Astrocyte (in vitro differentiated cells and primary cell): ENCODE measurements at regions not wholly inside any gene's neighbourhood (a gene's known extent, or its start where the extent isn't known, plus 50 kb on each side); places are given as distances from the start of the nearest gene placed in this dataset.
"Not testable (repeated sequence)": the region's sequence is repeated elsewhere in the genome, so short reads cannot be mapped to it uniquely, and the experiment has no call there.

Experiments
- EZH2 ChIP-seq: IDR thresholded peaks from 2 replicates; pipeline ENCODE4 v1.6.1; 2012; ENCODE audit warnings: mild to moderate bottlenecking, low read length, inconsistent platforms; ENCODE audit not compliant: insufficient read depth
- TF ChIP-seq, protein P1 (sequence below): IDR thresholded peaks from 2 replicates; pipeline ENCODE4 v1.5.1; 2011; ENCODE audit warnings: low read depth, mild to moderate bottlenecking, inconsistent platforms, low read length, moderate library complexity; ENCODE audit not compliant: insufficient read depth

GRCh38 chr9:138216817-138217216, 339.2 kb downstream of the CACNA1B start:
- TF ChIP-seq, protein P1, sequence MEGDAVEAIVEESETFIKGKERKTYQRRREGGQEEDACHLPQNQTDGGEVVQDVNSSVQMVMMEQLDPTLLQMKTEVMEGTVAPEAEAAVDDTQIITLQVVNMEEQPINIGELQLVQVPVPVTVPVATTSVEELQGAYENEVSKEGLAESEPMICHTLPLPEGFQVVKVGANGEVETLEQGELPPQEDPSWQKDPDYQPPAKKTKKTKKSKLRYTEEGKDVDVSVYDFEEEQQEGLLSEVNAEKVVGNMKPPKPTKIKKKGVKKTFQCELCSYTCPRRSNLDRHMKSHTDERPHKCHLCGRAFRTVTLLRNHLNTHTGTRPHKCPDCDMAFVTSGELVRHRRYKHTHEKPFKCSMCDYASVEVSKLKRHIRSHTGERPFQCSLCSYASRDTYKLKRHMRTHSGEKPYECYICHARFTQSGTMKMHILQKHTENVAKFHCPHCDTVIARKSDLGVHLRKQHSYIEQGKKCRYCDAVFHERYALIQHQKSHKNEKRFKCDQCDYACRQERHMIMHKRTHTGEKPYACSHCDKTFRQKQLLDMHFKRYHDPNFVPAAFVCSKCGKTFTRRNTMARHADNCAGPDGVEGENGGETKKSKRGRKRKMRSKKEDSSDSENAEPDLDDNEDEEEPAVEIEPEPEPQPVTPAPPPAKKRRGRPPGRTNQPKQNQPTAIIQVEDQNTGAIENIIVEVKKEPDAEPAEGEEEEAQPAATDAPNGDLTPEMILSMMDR = not testable (repeated sequence)
- TF ChIP-seq EZH2 = not testable (repeated sequence)
